AG04450 (cell line): ENCODE measurements at regions not wholly inside any gene's neighbourhood (a gene's known extent, or its start where the extent isn't known, plus 50 kb on each side); places are given as distances from the start of the nearest gene placed in this dataset.

Experiments
- CTCF ChIA-PET: fragments of 300-600, 350-600 bp; formaldehyde crosslinking; extraction: SDS; loops from one replicate; lab custom pipeline; 2022; ENCODE audit warnings: antibody characterized with exemption, inconsistent platforms; lab: Charles Lee
- POLR2A ChIA-PET: fragments of 350-600 bp; formaldehyde crosslinking; extraction: SDS; loops from one replicate; lab custom pipeline; 2021; ENCODE audit warnings: antibody characterized with exemption, inconsistent platforms; lab: Yijun Ruan, JAX
- DNase-seq: peaks from one replicate; pipeline ENCODE4 v3.0.0-alpha.2; 2011; ENCODE audit warnings: low read depth, low spot score
- H3K27ac ChIP-seq: one replicate; pipeline ENCODE4 v1.5.1; 2012; ENCODE audit warnings: low read depth, low read length, control low read depth
- H3K27me3 ChIP-seq: one replicate; pipeline ENCODE4 v1.6.0; 2012; ENCODE audit warnings: low read length; ENCODE audit not compliant: control insufficient read depth, insufficient read depth
- H3K4me3 ChIP-seq: 2 replicates; pipeline ENCODE4 v1.5.1; 2011; ENCODE audit warnings: mild to moderate bottlenecking, low read depth, low read length, control low read depth
- H3K9me3 ChIP-seq: 2 replicates; pipeline ENCODE4 v1.5.1; 2012; ENCODE audit warnings: low read length; ENCODE audit not compliant: control insufficient read depth, insufficient read depth
- TF ChIP-seq, protein P1 (sequence below): IDR thresholded peaks from 2 replicates; pipeline ENCODE4 v1.5.1; 2011; ENCODE audit warnings: low read depth, low read length, control low read depth, inconsistent platforms

DNA sequence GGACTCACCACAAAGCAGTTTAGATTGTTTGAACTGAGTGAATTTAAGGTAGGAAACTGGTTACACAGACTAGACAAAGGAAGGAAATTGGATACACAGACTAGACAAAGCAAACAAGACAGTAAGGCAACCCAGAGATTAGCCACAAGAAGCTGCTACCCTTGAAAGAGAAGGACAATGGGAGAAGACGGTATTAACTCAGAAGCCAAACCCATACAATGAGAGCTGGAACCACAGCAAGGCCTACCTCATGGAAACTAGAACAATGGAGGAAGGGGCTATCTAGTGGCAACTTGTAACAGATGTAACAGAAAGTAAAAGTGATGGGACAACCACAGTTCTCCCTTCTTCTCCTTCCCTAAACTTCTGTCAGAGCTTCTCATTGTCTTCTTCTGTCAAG lies 410.9 kb upstream of the SPRY2 start:
- TF ChIP-seq, protein P1, sequence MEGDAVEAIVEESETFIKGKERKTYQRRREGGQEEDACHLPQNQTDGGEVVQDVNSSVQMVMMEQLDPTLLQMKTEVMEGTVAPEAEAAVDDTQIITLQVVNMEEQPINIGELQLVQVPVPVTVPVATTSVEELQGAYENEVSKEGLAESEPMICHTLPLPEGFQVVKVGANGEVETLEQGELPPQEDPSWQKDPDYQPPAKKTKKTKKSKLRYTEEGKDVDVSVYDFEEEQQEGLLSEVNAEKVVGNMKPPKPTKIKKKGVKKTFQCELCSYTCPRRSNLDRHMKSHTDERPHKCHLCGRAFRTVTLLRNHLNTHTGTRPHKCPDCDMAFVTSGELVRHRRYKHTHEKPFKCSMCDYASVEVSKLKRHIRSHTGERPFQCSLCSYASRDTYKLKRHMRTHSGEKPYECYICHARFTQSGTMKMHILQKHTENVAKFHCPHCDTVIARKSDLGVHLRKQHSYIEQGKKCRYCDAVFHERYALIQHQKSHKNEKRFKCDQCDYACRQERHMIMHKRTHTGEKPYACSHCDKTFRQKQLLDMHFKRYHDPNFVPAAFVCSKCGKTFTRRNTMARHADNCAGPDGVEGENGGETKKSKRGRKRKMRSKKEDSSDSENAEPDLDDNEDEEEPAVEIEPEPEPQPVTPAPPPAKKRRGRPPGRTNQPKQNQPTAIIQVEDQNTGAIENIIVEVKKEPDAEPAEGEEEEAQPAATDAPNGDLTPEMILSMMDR: no peak
- POLR2A ChIA-PET: no interaction called here
- Histone ChIP-seq H3K27me3 (no peaks in the 10 kb centered on the region), H3K4me3 (no peak overlapping the region), H3K27ac (no peak overlapping the region), H3K9me3 (no peaks in the 10 kb centered on the region)
- CTCF ChIA-PET: no interaction called here
- no peak for DNase-seq

DNA sequence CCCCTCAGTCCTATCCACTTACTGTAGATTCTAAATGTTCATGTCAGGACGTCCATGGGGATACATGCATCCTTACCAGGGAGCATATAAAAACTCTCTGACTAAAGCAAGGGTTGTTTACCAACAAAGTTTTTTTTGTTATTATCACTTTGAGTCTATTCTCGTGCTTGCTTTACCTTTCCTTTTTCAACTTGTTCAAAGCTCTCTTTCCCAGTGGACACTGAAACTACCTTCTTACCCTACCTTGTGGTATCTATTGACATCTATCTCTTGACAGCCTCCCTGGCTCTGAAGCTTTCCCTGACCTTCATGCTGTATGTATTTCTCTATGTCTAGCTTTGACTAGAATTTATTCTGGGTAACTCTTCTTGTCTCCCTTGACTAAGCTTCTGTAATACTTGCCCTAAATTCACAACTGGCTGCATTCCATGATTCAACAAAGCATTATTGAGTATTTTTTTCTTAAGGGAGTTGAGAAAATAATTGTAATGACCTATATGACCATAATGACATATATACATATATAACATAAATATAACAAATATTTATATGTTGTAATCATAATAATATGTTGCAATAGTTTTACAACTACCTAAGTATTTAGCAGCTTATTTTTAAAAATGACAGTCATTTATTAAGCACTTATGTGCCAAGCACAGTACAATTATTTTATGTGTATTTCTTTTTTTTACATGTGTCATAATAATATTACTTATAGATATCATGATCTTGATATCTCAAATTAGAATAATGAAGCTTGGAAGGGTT lies 403.4 kb upstream of the SPRY2 start:
- no peak overlapping the region for H3K27ac ChIP-seq
- TF ChIP-seq, protein P1: no peak
- POLR2A ChIA-PET: no interaction called here
- no peaks in the 10 kb centered on the region for H3K27me3 ChIP-seq
- CTCF ChIA-PET: no interaction called here
- H3K9me3 ChIP-seq: no peaks in the 10 kb centered on the region
- no peak overlapping the region for H3K4me3 ChIP-seq
- DNase-seq: no peak

DNA sequence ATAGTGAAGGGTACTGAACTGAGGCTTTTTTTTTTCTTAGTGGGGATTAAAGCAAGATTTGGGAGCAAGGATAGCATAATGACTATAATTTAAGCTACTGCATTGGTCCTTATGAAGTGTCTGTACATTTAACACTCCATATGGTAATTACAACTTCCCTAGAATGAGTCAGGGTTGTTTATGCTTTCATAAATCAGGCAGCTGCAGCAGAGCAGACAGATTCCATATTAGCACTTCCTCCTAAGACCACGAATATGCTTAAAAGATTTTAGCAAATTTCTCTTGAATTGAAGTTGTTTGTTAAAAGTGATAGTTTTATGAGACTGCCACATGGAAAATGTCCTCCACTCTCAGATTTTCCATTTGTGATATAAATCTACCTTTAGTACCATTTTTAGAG lies 401.1 kb upstream of the SPRY2 start:
- H3K4me3 ChIP-seq: no peak overlapping the region
- ChIA-PET CTCF (no interaction called here), POLR2A (no interaction called here)
- H3K9me3 ChIP-seq: no peaks in the 10 kb centered on the region
- no peak for DNase-seq
- no peaks in the 10 kb centered on the region for H3K27me3 ChIP-seq
- H3K27ac ChIP-seq: no peak overlapping the region
- TF ChIP-seq, protein P1: no peak

DNA sequence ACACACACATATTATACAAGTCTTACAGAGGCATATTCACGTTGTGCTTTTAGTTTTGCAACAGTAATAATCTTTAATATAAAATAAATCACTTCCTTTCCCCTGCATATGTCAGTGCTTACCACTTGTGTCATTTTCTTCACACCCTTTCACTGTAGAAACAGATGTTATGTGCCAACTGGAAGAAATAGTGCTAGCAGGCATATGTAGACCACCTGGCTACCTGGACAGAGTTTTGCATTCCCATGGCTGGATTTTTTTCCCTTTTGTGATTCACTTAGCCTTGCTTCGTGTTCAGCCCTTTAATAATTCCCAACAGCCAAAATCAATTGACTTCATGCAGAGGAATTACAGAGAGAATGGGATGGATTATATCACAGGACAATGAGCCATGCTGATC lies 399.1 kb upstream of the SPRY2 start:
- H3K9me3 ChIP-seq: no peaks in the 10 kb centered on the region
- POLR2A ChIA-PET: no interaction called here
- CTCF ChIA-PET: no interaction called here
- H3K27me3 ChIP-seq: no peaks in the 10 kb centered on the region
- no peak for DNase-seq
- TF ChIP-seq, protein P1: no peak
- H3K4me3 ChIP-seq: no peak overlapping the region
- no peak overlapping the region for H3K27ac ChIP-seq

DNA sequence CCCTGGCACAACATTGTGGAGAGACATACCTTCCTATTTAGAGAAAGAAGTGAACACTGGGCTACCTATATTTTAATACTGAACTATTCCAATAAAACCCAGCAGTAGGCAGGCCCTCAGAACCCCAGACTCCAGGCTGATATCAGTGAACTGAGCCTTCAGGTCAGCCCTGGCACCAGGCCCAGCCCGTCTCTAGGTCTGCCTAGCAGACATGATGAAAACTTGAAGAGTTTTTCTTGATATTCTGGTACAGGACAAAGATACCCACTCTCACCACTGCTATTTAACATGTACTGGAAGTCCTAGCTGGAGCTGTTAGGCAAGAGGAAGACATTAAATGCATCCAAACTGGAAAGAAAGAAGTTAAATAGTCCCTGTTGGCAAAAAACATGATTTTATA lies 396.6 kb upstream of the SPRY2 start:
- Histone ChIP-seq H3K27me3 (no peaks in the 10 kb centered on the region), H3K9me3 (no peaks in the 10 kb centered on the region), H3K4me3 (no peak overlapping the region), H3K27ac (no peak overlapping the region)
- POLR2A ChIA-PET: no interaction called here
- CTCF ChIA-PET: no interaction called here
- no peak for DNase-seq
- TF ChIP-seq, protein P1: no peak
